HFF-Myc (cell line): ENCODE measurements at regions not wholly inside any gene's neighbourhood (a gene's known extent, or its start where the extent isn't known, plus 50 kb on each side); places are given as distances from the start of the nearest gene placed in this dataset.

Source experiments
- DNase-seq: peaks from one replicate; pipeline ENCODE4 v3.0.0-alpha.2; 2011; ENCODE audit warnings: low read depth; ENCODE audit errors: extremely low read depth
- H3K4me3 ChIP-seq: replicated peaks from 2 replicates; pipeline ENCODE4 v1.5.1; 2011; ENCODE audit warnings: low read depth, mild to moderate bottlenecking, control low read depth, low read length
- TF ChIP-seq, protein P1 (sequence below): IDR thresholded peaks from 2 replicates; pipeline ENCODE4 v1.5.1; 2012; ENCODE audit warnings: mild to moderate bottlenecking, low read depth, low read length, control low read depth; ENCODE audit errors: missing control alignments

DNA sequence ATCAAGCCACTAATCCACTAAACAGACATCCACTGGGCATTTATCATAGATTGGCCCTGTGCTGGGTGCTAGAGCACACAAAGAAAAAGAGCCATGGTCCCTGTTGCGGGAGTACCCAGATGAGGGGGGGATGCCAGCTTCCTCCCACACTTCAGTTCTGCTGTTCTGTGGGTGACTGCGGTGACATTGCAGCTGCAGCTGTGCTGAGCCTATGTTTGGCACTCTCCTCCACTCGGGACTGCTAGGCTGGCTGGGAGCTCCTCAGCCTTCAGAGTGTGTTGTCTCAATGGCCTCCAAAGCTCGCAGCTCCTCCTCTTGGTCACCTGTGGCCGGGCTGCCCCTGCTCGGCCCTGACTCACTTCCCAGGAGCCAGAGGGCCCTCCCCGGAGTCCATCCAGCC is 173.2 kb downstream of the CLCN4 start:
- DNase-seq = no peak
- TF ChIP-seq, protein P1, sequence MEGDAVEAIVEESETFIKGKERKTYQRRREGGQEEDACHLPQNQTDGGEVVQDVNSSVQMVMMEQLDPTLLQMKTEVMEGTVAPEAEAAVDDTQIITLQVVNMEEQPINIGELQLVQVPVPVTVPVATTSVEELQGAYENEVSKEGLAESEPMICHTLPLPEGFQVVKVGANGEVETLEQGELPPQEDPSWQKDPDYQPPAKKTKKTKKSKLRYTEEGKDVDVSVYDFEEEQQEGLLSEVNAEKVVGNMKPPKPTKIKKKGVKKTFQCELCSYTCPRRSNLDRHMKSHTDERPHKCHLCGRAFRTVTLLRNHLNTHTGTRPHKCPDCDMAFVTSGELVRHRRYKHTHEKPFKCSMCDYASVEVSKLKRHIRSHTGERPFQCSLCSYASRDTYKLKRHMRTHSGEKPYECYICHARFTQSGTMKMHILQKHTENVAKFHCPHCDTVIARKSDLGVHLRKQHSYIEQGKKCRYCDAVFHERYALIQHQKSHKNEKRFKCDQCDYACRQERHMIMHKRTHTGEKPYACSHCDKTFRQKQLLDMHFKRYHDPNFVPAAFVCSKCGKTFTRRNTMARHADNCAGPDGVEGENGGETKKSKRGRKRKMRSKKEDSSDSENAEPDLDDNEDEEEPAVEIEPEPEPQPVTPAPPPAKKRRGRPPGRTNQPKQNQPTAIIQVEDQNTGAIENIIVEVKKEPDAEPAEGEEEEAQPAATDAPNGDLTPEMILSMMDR = no peak
- no peak overlapping the region for H3K4me3 ChIP-seq

DNA sequence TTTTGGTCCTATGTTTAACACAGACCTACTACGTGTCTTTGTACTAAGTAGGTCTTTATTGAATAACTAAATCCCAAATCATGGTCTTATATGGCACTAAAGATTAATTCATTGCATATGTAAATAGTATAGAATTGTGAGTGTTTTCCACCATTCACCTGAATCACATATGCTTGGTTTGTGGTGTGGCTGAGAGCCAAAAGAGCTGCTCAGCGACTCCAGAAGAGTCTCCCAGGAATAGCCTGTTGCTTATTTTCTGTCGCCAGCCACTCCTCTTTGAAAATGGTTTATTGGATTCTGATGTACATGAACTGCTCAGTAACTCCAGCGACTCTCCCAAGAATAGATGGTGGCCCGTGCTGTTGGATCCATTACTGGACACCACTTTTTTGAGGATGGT is 184.5 kb downstream of the CLCN4 start:
- no peak for DNase-seq
- TF ChIP-seq, protein P1 = no peak
- H3K4me3 ChIP-seq = no peak overlapping the region

DNA sequence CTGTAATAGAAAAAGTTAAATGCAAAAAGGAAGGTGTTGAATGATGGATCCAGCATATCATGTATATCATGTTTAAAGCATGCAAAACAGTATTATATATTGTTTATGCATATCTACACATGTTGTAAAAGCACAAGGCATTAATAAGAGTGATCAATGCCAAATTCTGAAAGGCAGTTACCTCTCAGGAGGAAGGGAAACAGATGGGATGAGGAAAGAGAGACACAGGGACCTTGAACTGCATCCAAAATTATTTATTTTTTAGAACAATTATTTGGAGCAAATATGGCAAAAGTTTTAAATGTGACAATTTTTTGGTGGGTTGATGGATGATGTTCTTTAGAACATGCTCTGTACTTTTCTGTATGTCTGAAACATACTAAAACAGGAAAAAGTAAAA is 193.4 kb downstream of the CLCN4 start:
- TF ChIP-seq, protein P1 = no peak
- H3K4me3 ChIP-seq = no peak overlapping the region
- DNase-seq = no peak

DNA sequence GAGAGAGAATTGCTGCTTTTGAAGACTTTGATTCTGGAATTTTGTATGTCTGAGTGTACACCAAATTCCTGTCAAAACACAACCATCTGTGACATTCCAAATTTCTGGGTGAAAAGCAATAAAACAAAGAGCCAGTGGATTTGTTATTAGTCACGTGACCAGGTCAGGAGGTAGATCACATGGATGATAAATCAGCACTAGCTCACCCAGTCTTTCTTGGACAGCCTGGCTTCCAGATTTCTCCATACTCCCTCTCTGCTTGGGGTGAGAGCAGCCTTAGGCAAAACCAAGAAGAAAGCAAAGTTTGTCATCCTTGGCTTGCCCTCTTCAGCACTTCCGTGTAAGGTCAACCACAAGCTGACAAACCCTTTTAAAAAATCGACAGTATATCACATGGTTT is 194.2 kb downstream of the CLCN4 start:
- TF ChIP-seq, protein P1 = no peak
- no peak overlapping the region for H3K4me3 ChIP-seq
- peak; percentile 59 for DNase-seq

GRCh38 chrX:10352536-10352935 is 195.8 kb downstream of the CLCN4 start:
- no peak for DNase-seq
- TF ChIP-seq, protein P1 = no peak
- no peak overlapping the region for H3K4me3 ChIP-seq

- TF ChIP-seq, protein P1 = no peak
- H3K4me3 ChIP-seq = no peak overlapping the region
- no peak for DNase-seq
These were observed 200.2 kb downstream of the CLCN4 start for GRCh38 chrX:10356979-10357378.

GRCh38 chrX:10358958-10359357 is 202.2 kb downstream of the CLCN4 start:
- DNase-seq = no peak
- no peak overlapping the region for H3K4me3 ChIP-seq
- TF ChIP-seq, protein P1 = no peak
